ENCODE measurements at regions not wholly inside any gene's neighbourhood (a gene's known extent, or its start where the extent isn't known, plus 50 kb on each side); places are given as distances from the start of the nearest gene placed in this dataset.

GRCh38 chrX:25300994-25301393, 285.2 kb upstream of the ARX start:
- no peaks in the 10 kb centered on the region for H3K4me1 Mint-ChIP-seq
- Histone ChIP-seq H3K4me3 (replicated peaks in 1 of 3; ENCODE audit: low read depth in 2 of 3, low read length in 3 of 3) (no peak overlapping the region), H3K9me3 (replicated peaks in 1 of 2; ENCODE audit: control insufficient read depth in 1 of 2, insufficient read depth in 1 of 2, low read length in 2 of 2) (no peaks in the 10 kb centered on the region), H3K4me1 (ENCODE audit: control insufficient read depth in 1 of 2, insufficient read depth in 2 of 2, low read length in 2 of 2) (no peaks in the 10 kb centered on the region), H3K9ac (ENCODE audit: insufficient read depth, low read length, poor library complexity, severe bottlenecking) (no peak overlapping the region), H4K20me1 (ENCODE audit: insufficient read depth, low read length) (no peaks in the 10 kb centered on the region), H2AFZ (ENCODE audit: insufficient read depth, low read depth, low read length, poor library complexity, severe bottlenecking) (no peak overlapping the region), H3K36me3 (replicated peaks in 1 of 2; ENCODE audit: control insufficient read depth in 1 of 2, insufficient read depth in 2 of 2, low read length in 2 of 2) (no peaks in the 10 kb centered on the region), H3K27me3 (ENCODE audit: control insufficient read depth in 2 of 2, insufficient read depth in 2 of 2, low read length in 2 of 2) (no peaks in the 10 kb centered on the region), H3K79me2 (ENCODE audit: insufficient read depth, low read length) (no peaks in the 10 kb centered on the region), H3K27ac (ENCODE audit: low read depth in 1 of 2, low read length in 2 of 2) (no peak overlapping the region), H3K4me2 (replicated peaks; ENCODE audit: extremely low read depth, low read length, poor library complexity, severe bottlenecking) (no peak overlapping the region)
- no CpG with 5 or more reads among the region's 2 CpGs for WGBS (ENCODE audit: insufficient coverage)
- intact Hi-C loops (cut with micrococcal nuclease): no loop called here
- H3K36me3 Mint-ChIP-seq: no peaks in the 10 kb centered on the region
- H3K9me3 Mint-ChIP-seq: peaks cover 0 to 2% (median 0%) of the 10 kb centered on the region in 7 donors
- H3K27ac Mint-ChIP-seq: no peak overlapping the region
- no peaks in the 10 kb centered on the region for H3K27me3 Mint-ChIP-seq (ENCODE audit: low read depth in 3 of 3)
- H3K4me3 Mint-ChIP-seq: no peak overlapping the region
- TF ChIP-seq CTCF (IDR thresholded peaks at IDR 0.05): no peak
- DNase-seq: no peak

GRCh38 chrX:25296850-25297249, 281.1 kb upstream of the ARX start:
- Histone ChIP-seq H3K4me2 (replicated peaks; ENCODE audit: extremely low read depth, low read length, poor library complexity, severe bottlenecking) (no peak overlapping the region), H3K79me2 (ENCODE audit: insufficient read depth, low read length) (no peaks in the 10 kb centered on the region), H3K4me1 (ENCODE audit: control insufficient read depth in 1 of 2, insufficient read depth in 2 of 2, low read length in 2 of 2) (no peaks in the 10 kb centered on the region), H3K9ac (ENCODE audit: insufficient read depth, low read length, poor library complexity, severe bottlenecking) (no peak overlapping the region), H3K27ac (ENCODE audit: low read depth in 1 of 2, low read length in 2 of 2) (no peak overlapping the region), H3K9me3 (replicated peaks in 1 of 2; ENCODE audit: control insufficient read depth in 1 of 2, insufficient read depth in 1 of 2, low read length in 2 of 2) (no peaks in the 10 kb centered on the region), H3K4me3 (replicated peaks in 1 of 3; ENCODE audit: low read depth in 2 of 3, low read length in 3 of 3) (no peak overlapping the region), H2AFZ (ENCODE audit: insufficient read depth, low read depth, low read length, poor library complexity, severe bottlenecking) (no peak overlapping the region), H3K27me3 (ENCODE audit: control insufficient read depth in 2 of 2, insufficient read depth in 2 of 2, low read length in 2 of 2) (no peaks in the 10 kb centered on the region), H4K20me1 (ENCODE audit: insufficient read depth, low read length) (no peaks in the 10 kb centered on the region), H3K36me3 (replicated peaks in 1 of 2; ENCODE audit: control insufficient read depth in 1 of 2, insufficient read depth in 2 of 2, low read length in 2 of 2) (no peaks in the 10 kb centered on the region)
- Mint-ChIP-seq H3K4me1 (no peaks in the 10 kb centered on the region), H3K27me3 (ENCODE audit: low read depth in 3 of 3) (no peaks in the 10 kb centered on the region), H3K9me3 (peaks cover 0 to 3% (median 0%) of the 10 kb centered on the region in 7 donors), H3K36me3 (no peaks in the 10 kb centered on the region), H3K4me3 (no peak overlapping the region), H3K27ac (no peak overlapping the region)
- TF ChIP-seq CTCF (IDR thresholded peaks at IDR 0.05): no peak
- WGBS (ENCODE audit: insufficient coverage): no CpG with 5 or more reads among the region's 1 CpG
- intact Hi-C loops (cut with micrococcal nuclease): no loop called here
- no peak for DNase-seq

Measured in CD14-positive monocyte (primary cell).